Body of pancreas (tissue), 4 donors: ENCODE measurements at regions not wholly inside any gene's neighbourhood (a gene's known extent, or its start where the extent isn't known, plus 50 kb on each side); places are given as distances from the start of the nearest gene placed in this dataset.

Experiments
- ATAC-seq: fragments of 150-250 bp; one replicate; pipeline ENCODE4 v1.9.1; 2016
- DNase-seq, 4 donors: peaks; one replicate each; pipeline ENCODE4 v3.0.0-alpha.2; 2019
- H3K27ac ChIP-seq, 4 donors: fragments of 200-600 bp; sonication (generic); 1 replicate in 3 of 4; 2 replicates in 1 of 4; pipeline versions ENCODE4 v1.5.1 to v1.6.1; 2016 to 2019; ENCODE audit warnings: mild to moderate bottlenecking in 1 of 4, mixed read lengths in 1 of 4, moderate library complexity in 1 of 4
- H3K27me3 ChIP-seq, 2 donors: fragments of 200-600 bp; sonication (generic); one replicate each; pipeline ENCODE4 v1.6.0; 2016; ENCODE audit warnings: mild to moderate bottlenecking in 1 of 2
- H3K36me3 ChIP-seq, 2 donors: fragments of 200-600 bp; sonication (generic); replicated peaks in 1 of 2; 2 replicates each; pipeline ENCODE4 v1.5.1; 2016; ENCODE audit warnings: low read depth in 2 of 2; ENCODE audit not compliant: insufficient read depth in 1 of 2
- H3K4me1 ChIP-seq: fragments of 200-600 bp; sonication (generic); one replicate; pipeline ENCODE4 v1.6.0; 2016
- H3K4me3 ChIP-seq, 2 donors: fragments of 200-600 bp; sonication (generic); 1 replicate in 1 of 2; 2 replicates in 1 of 2; pipeline ENCODE4 v1.5.1; 2016 to 2019
- H3K9me3 ChIP-seq, 3 donors: fragments of 200-600 bp; sonication (generic); 1 replicate in 2 of 3; 2 replicates in 1 of 3; pipeline ENCODE4 v1.5.1; 2016
- CTCF ChIP-seq, 7 experiments: fragments of 450-650 bp in 4 of 7; fragments of 200-600 bp in 3 of 7; sonication (generic) in 3 of 7; IDR thresholded peaks; one replicate each; pipeline ENCODE4 v1.5.1; 2016 to 2019; ENCODE audit warnings: antibody characterized with exemption in 7 of 7
- POLR2A ChIP-seq, 3 donors: fragments of 450-650 bp; IDR thresholded peaks; one replicate each; pipeline ENCODE4 v1.6.1; 2016; ENCODE audit warnings: antibody characterized with exemption in 3 of 3, mild to moderate bottlenecking in 2 of 3
- WGBS, 2 donors: methylation state at CpG; one replicate each; pipeline ENCODE4 v1.1.5; 2017; 5-methylcytosine and 5-hydroxymethylcytosine counted together
- intact Hi-C: fragments of 100-400 bp; cut with DNase I; formaldehyde crosslinking; loops from one replicate; pipeline ENCODE4 v1.15.1; 2023

DNA sequence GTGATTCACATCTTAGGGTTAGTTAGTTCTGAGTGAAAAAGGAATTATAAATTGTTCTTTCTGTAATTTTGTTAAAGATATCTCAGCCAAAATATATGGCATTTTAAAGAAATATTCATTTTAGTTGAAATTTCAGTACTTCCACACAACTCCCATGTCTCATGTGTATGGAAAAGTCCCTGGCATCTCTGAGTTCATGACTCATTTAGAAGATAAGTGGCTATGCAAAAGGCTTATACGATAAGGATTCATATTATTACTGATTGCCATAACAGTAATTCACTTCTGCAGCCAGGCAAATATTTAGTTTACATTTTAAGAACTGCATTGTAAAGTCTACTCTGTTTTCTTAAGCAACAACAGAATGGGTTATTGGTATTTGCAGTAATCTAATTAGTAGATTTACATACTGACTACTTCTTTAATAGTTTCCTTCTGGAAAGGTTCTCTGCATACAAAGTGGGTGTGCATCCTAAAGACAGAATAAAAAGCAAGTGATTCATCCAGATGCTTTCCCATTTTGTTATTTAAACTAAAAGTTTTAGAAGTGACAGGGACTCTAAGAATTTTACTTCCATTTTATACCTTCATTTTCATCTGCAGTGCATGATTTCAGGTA lies 682.4 kb upstream of the PABPC4L start:
- H3K4me3 ChIP-seq = no peak overlapping the region
- no peak overlapping the region for H3K27ac ChIP-seq
- H3K27me3 ChIP-seq = no peaks in the 10 kb centered on the region
- intact Hi-C loops = no loop called here
- no peaks in the 10 kb centered on the region for H3K36me3 ChIP-seq
- H3K9me3 ChIP-seq = no peaks in the 10 kb centered on the region
- H3K4me1 ChIP-seq = no peaks in the 10 kb centered on the region
- no peak for TF ChIP-seq POLR2A (IDR thresholded peaks at IDR 0.05)
- TF ChIP-seq CTCF (IDR thresholded peaks at IDR 0.05) = no peak
- DNase-seq = no peak
- ATAC-seq = no peak
- WGBS, 2 donors = 37 to 57% methylated on average over 1 of the region's 1 CpG

- DNase-seq = no peak
- no peak for TF ChIP-seq POLR2A (IDR thresholded peaks at IDR 0.05)
- TF ChIP-seq CTCF (IDR thresholded peaks at IDR 0.05) = no peak
- H3K36me3 ChIP-seq = no peaks in the 10 kb centered on the region
- no peak overlapping the region for H3K27ac ChIP-seq
- H3K4me1 ChIP-seq = no peaks in the 10 kb centered on the region
- 74 to 97% methylated on average over 1 of the region's 1 CpG for WGBS, 2 donors
- no peak for ATAC-seq
- intact Hi-C loops = no loop called here
- no peaks in the 10 kb centered on the region for H3K27me3 ChIP-seq
- H3K4me3 ChIP-seq = no peak overlapping the region
- no peaks in the 10 kb centered on the region for H3K9me3 ChIP-seq
Observed at GRCh38 chr4:134879019-134879418, 677.4 kb upstream of the PABPC4L start.

DNA sequence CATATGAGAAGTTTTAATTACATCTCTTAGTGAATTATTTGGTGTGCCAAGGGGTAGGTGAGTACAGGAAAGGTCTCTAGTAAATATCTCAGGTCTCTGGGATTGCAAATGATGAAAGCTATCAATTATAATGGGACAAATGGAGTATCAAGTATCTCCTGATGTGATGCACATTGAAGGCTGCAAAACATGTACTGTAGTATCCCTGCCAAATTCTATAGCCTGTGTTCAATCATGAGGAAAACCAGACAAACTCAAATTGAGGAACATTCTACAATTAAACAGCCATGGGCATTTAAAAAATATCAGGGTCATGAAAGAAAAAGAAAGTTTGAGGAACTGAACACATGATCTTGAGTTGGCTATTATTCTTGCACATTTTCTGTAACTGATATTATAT lies 665.4 kb upstream of the PABPC4L start:
- no peak for DNase-seq
- Histone ChIP-seq H3K4me1 (no peaks in the 10 kb centered on the region), H3K4me3 (no peak overlapping the region), H3K27me3 (no peaks in the 10 kb centered on the region), H3K36me3 (no peaks in the 10 kb centered on the region), H3K27ac (no peak overlapping the region), H3K9me3 (no peaks in the 10 kb centered on the region)
- intact Hi-C loops = no loop called here
- no peak for TF ChIP-seq CTCF (IDR thresholded peaks at IDR 0.05)
- no peak for TF ChIP-seq POLR2A (IDR thresholded peaks at IDR 0.05)
- no peak for ATAC-seq

GRCh38 chr4:134865675-134866074 lies 664.1 kb upstream of the PABPC4L start:
- no peaks in the 10 kb centered on the region for H3K27me3 ChIP-seq
- no peaks in the 10 kb centered on the region for H3K4me1 ChIP-seq
- H3K27ac ChIP-seq = no peak overlapping the region
- no peak for TF ChIP-seq POLR2A (IDR thresholded peaks at IDR 0.05)
- TF ChIP-seq CTCF (IDR thresholded peaks at IDR 0.05) = no peak
- ATAC-seq = no peak
- H3K4me3 ChIP-seq = no peak overlapping the region
- no peaks in the 10 kb centered on the region for H3K9me3 ChIP-seq
- no peaks in the 10 kb centered on the region for H3K36me3 ChIP-seq
- 38 to 68% methylated on average over 1 of the region's 1 CpG for WGBS, 2 donors
- DNase-seq = no peak
- intact Hi-C loops = no loop called here

GRCh38 chr4:134862116-134862515 lies 660.5 kb upstream of the PABPC4L start:
- intact Hi-C loops = no loop called here
- TF ChIP-seq POLR2A (IDR thresholded peaks at IDR 0.05) (no peak), CTCF (IDR thresholded peaks at IDR 0.05) (no peak)
- DNase-seq (no peak), ATAC-seq (no peak)
- no peak overlapping the region for H3K27ac ChIP-seq
- no peaks in the 10 kb centered on the region for H3K27me3 ChIP-seq
- no peaks in the 10 kb centered on the region for H3K36me3 ChIP-seq
- no peaks in the 10 kb centered on the region for H3K4me1 ChIP-seq
- no peak overlapping the region for H3K4me3 ChIP-seq
- no peaks in the 10 kb centered on the region for H3K9me3 ChIP-seq
- 59 to 82% methylated on average over 2 of the region's 2 CpGs for WGBS, 2 donors
